Islet precursor cell (in vitro differentiated cells): ENCODE measurements at regions not wholly inside any gene's neighbourhood (a gene's known extent, or its start where the extent isn't known, plus 50 kb on each side); places are given as distances from the start of the nearest gene placed in this dataset.

ENCODE experiments used
- DNase-seq: peaks from one replicate; pipeline ENCODE4 v3.0.0-alpha.2; 2018

DNA sequence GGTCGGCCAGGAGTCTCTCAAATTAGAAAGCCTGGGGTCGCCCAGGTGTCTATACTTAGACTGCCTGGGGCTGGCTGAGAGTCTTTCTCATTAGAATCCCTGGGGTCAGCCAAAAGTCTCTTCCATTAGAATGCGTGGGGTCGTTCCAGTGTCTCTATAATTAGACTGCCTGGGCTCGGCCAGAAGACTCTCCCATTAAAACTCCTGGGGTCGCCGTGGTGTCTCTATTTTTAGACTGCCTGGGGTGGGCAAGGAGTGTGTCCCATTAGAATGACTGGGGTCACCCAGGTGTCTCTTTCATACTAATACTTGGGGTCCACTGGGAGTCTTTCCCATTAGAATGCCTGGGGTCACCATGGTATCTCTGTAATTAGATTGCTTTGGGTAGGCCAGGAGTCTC is 2227.7 kb downstream of the TP53TG3F start:
- no peak for DNase-seq

DNA sequence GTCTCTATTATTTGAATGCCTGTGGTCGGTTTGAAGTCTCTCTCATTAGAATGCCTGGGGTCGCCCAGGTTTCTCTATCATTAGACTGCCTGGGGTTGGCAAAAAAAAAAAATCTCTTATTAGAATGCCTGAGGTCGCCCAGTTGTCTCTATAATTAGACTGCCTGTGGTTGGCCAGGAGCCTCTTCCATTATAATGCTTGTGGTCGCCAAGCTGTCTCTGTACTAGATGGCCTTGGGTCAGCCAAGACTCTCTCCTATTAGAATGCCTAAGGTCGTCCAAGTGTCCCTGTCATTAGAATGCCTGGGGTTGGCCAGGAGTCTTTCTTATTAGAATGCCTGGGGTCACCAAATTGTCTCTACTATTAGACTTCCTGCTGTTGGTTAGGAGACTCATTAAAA is 2228.4 kb downstream of the TP53TG3F start:
- no peak for DNase-seq

DNA sequence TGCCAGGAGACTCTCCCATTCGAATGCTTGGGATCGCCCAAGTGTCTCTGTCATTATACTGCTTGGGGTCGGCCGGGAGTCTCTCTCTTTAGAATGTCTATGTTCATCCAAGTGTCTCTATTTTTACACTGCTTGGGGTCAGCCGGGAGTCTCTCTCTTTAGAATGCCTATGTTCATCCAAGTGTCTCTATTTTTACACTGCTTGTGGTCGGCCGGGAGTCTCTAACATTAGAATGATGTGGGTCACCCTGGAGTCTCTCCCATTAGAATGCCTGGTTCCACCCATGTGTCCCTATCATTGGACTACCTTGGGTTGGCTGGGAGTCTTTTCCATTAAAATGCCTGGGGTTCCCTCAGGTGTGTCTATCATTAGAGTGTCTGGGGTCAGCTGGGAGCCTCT is 2230.4 kb downstream of the TP53TG3F start:
- peak; percentile 12 for DNase-seq

DNA sequence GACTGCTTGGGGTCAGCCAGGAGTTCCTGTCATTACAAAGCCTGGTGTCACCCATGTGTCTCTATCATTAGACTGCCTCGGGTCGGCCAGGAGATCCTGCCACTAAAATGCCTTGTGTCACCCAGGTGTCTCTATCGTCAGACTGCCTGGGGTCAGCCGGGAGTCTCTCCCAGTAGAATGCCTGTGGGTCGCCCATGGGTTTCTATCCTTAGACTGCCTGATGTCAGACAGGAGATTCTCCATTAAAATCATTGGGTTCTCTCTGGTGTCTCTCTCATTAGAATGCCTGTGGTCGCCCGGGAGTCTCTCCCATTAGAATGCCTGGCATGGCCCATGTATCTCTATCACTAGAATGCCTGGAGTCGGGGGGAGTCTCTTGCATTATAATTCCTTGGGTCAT is 2231.0 kb downstream of the TP53TG3F start:
- DNase-seq = no peak

DNA sequence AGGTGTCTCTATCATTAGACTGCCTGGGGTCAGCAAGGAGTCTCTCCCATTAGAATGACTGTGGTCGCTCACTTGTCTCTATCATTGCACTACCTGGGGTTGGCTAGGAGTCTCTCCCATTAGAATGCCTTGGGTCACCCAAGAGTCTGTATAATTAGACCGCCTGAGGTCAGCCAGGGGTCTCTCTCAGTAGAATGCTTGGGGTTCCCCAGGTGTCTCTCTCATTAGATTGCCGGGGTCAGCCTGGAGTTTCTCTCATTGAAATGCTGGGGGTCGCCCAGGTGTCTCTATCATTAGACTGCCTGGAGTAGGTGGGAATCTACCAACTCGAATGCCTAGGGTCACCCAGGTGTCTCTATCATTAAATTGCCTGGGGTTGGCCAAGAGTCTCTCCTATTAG is 2231.6 kb downstream of the TP53TG3F start:
- DNase-seq = no peak

DNA sequence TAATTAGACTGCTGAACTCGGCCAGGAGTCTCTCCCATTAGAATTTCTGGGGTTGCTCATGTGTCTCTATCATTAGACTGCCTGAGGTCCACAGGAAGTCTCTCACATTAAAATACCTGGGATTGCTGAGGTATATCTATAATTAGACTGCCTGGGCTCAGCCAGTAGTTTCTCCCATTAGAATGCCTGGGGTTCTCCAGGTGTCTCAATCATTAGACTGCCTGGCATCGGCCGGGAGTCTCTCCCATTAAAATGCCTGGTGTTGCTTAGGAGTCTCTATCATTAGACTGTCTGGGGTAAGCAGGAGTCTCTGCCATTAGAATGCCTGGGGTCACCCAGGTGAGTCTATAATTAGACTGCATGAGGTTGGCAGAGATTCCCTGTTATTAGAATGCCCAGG is 2233.4 kb downstream of the TP53TG3F start:
- DNase-seq = no peak

DNA sequence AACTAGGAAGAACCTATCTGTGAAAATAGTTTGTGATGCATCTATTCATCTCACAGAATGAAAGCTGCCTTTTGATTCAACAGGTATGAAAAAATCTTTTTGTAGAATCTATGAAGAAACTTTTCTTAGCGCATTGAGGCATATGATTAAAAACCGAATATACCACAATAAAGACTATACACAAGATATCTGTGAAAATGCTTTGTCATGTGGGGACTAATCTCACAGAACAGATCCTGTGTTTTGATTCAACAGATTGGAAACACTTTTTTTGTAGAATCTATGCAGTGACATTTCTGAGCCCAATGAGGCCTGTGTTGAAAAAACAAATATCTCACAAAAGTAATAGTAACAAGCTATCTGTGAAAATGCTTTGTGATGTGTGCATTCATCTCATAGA is 2247.5 kb downstream of the TP53TG3F start:
- no peak for DNase-seq

DNA sequence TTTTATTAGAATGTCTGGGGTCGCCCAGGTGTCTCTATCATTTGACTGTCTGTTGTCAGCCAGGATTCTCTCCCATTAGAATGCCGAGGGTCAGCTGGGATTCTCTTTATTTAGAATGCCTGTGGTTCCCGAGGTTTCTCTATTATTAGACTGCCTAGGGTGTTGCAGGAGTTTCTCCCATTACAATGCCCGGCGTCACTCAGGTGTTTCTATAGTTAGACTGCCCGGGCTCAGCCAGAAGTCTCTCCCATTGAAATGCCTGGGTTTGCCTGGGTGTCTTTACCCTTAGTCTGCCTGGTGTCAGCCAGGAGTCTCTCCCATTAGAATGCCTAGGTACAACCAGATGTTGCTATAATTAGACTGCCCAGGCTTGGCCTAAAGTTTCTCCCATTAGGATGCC is 2252.0 kb downstream of the TP53TG3F start:
- peak; percentile 7 for DNase-seq

DNA sequence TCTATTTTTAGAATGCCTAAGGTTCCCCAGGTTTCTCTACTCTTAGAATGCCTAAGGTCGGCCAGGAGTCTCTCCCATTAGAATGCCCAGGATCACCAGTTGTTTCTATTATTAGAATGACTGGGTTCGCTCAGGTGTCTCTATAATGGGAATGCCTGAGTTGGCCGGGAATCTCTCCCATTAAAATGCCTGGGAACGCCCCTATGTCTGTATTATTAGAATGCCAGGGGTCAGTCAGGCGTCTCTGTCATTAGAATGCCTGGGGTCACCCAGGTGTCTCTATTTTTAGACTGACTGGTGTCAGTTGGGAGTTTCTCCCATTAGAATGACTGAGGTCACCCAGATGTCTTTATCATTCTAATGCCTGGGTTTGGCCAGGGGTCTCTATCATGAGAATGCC is 2252.5 kb downstream of the TP53TG3F start:
- DNase-seq = peak; percentile 3

DNA sequence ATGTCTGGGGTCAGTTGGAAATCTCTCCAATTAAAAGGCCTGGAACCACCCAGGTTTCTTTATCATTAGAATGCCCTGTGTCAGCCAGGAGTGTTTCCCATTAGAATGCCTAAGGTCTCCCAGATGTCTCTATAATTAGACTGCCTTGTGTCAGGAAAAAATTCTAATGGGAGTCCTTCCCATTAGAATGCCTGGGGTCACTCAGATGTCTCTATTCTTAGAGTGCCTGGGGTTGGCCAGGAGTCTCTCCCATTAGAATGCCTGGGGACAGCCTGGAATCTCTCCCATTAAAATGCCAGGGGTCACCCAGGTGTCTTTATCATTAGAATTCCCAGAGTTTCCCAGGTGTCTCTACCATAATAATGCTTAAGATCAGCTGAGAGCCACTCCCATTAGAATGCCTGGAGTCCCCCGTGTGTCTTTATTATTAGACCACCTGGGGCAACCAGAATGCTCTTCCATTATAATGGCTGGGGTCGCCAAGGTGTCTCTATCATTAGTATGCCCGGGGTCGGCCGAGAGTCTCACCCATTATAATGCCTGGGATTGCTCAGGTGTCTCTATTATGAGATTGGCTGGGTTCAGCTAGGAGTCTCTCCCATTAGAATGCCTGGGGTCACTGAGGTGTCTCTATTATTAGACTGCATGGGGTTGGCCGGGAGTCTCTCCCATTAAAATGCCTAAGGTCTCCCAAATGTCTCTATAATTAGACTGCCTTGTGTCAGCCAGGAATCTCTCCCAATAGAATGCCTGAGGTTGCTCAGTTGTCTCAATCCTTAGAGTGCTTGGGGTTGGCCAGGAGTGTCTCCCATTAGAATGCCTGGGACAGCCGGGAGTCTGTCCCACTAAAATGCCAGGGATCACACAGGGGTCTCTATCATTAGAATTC is 2254.6 kb downstream of the TP53TG3F start:
- DNase-seq = peak; percentile 5

DNA sequence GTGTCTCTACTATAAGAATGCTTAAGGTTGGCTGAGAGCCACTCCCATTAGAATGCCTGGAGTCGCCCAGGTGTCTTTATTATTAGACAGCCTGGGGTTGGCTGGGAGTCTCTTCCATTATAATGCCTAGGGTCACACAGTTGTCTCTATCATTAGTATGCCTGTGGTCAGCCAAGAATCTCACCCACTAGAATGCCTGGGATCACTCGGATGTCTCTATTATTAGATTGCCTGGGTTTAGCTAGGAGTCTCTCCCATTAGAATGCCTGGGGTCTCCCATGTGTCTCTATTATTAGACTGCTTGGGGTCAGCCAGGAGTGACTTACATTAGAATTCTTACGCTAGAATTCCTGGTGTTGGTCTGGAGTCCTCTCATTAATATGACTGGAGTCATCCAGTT is 2255.3 kb downstream of the TP53TG3F start:
- peak; percentile 4 for DNase-seq

DNA sequence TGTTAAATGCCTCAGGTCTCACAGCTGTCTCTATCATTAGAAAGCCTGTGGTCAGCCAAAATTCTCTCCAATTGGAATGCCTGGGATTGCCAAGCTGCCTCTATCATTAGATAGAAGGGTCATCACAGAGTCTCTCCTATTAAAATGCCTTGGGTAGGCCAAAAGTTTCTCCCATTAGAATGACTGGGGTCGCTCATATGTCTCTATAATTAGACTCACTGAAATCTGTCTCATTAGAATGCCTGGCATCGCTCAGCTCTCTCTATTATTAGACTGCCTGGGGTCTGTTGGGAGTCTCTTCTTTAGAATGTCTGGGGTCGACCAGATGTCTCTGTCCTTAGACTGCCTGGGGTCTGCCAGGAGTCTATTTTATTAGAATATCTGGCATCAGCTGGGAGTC is 2265.1 kb downstream of the TP53TG3F start:
- DNase-seq = no peak

DNA sequence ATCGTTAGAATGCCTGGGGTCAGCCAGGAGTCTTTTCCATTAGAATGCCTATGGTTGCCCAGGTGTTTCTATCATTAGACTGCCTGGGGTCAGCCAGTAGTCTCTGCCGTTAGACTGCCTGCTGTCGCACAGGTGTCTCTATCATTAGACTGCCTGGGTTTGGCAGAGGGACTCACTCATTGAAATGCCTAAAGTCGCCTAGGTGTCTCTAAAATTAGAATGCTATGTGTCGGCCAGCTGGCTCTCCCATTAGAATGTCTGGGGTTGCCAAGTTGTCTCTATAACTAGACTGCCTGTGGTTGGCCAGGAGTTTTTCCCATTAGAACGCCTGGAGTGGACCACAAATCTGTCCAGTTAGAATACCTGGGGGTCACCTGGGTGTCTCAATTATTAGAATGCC is 2266.5 kb downstream of the TP53TG3F start:
- DNase-seq = no peak

DNA sequence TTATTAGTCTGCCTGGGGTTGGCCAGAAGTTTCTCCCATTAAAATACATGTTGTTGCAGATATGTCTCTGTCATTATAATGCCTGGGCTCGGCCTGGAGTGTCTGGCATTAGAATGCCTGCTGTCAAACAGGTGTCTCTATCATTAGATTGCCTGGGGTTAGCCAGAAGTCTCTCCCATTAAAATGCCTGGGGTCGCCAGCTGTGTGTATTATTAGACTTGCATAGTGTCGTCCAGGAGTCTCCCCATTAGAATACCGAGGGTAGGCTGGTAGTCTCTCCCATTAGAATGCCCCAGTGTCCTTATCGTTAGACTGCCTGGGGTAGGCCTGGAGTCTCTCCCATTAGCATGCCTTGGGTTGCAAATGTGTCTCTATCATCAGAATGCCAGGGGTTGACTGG is 2270.8 kb downstream of the TP53TG3F start:
- DNase-seq = peak; percentile 3

DNA sequence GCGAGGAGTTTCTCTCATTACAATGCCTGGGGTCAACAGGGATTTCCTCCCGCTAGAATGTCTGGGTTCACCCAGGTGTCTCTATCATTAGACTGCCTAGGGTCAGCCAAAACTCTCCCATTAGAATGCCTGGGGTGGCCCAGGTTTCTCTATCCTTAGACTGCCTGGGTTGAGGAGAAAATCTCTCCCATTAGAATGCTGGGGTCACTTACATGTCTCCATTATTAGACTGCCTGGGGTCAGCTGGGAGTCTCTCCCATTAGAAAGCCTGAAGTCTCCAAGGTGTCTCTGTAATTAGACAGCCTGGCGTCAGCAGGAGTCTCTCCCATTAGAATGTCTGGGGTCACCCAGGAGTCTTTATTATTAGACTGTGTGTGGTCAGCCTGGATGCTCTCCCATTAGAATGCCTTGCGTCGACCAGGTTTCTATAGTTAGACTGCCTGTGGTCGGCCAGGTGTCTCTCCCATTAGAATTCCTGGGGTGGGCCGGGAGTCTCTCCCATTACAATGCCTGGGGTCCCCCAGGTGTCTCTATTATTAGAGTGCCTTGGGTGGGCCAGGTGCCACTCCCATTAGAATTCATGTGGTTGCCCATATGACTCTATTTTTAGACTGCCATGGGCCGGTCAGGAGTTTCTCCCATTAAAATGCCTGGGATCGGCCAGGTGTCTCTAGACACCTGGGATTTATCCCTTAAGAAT is 2272.1 kb downstream of the TP53TG3F start:
- peak; percentile 20 for DNase-seq

DNA sequence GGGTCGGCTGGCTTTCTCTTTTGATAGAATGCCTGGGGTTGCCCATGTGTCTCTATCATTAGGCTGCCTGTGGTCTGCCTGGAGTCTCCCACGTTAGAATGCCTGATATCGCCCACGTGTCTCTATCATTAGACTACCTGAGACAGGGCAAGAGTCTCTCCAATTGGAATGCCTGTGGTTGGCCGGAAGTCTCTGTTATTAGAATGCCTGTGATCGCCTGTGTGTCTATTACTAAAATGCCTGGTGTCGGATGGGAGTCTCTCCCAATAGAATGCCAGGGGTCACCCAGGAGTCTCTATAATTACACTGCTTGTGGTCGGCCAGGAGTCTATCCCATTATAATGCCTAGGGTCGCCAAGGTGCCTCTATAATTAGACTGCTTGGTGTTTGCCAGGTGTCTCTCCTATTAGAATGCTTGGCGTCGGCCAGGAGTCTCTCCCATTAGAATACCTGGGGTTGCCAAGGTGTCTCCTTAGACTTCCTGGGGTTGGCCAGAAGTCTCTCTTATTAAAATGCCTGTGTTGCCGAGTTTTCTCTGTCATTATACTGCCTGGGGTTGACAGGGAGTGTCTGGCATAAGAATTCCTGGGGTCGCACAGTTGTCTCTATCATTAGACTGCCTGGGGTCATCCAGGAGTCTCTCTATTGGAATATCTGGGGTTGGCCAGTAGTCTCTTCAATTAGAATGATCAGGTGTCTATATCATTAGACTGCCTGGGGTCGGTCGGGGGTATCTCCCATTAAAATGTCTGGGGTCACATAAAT is 2272.8 kb downstream of the TP53TG3F start:
- peak; percentile 13 for DNase-seq

DNA sequence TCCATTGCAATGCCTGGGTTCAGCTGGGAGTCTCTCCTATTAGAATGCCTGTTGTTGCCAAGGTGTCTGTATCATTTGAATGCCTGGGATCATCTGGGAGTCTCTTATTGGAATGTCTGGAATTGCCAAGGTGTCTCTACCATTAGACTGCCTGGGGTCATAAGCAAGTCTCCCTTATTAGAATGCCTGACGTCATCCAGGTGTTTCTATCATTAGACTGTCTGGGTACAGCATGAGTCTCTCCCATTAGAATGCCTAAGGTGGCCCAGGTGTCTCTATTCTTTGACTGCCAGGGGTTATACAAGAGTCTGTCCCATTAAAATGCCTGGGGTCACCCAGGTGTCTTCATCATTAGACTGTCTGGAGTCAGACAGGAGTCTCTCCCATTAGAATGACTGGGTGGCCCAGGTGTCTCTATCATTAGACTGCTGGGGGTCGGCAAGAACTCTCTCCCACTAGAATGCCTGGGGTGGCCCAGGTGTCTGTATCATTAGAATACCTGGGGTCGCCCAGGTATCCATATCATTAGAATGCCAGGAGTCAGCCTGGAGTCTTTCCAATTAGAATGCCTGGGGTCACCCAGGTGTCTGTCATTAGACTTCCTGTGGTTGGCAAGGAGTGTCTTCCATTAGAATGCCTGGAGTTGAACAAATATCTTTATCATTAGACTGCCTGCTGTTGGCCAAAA is 2274.0 kb downstream of the TP53TG3F start:
- no peak for DNase-seq

DNA sequence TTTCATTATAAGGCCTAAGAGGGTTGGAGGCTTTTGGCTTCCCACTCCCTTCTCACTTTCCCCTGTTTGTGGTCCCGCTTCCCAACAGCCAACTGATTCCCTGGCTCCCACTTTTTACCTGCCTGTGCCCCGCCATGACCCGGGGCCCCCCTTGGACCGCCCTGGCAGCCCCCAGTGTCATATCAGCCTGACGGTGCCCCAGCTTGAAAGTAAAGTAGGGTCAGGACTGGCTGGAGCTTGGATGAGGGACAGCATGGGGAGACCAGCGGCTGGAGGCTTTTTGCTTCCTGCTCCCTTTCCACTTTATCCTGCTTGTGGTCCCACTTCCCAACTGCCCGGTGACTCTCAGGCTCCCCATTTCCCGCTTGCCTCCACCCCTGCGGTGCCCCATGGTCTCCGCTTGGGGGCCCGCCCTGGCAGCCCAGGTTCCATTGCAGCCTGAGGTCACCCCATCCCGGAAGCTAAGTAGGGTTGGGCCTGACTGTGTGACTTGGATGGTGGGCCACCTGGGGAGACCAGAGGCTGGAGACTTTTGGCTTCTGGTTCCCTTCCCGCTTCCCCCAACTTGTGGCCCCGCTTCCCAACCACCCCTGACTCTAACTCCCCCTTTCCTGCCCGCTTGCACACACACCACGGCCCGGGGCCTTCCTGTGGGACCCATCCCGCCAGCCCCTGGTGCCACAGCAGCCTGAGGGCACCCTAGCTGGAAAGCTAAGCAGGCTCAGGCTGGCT is 2274.7 kb downstream of the TP53TG3F start:
- DNase-seq = peak; percentile 29

DNA sequence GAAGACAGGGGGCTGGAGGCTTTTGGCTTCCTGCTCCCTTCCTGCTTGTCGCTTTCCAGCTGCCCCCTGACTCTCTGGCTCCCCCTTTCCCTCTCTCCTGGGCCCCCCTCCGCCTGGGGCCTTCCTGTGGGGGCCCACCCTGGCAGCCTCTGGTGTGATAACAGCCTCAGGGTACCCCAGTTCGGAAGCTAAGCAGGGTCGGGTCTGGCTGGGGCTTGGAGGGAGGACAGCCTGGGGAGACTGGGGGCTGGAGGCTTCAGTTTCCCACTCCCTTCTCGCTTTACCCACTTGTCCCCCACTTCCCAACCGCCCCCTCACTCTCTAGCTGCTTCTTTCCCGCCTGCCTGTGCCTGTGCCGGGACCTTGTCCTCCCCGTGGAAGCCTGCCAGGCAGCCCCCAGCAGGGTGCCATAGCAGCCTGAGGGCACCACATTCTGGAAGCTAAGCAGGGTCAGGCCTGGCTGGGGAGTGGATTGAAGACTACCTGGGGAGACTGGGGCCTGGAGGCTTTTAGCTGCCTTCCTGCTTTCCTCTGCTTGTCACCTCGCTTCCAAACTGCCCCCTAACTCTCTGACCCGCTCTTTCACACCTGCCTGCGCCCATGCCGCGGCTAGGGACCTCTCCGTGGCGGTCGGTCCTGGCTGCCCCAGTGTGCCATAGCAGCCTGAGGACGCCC is 2275.5 kb downstream of the TP53TG3F start:
- DNase-seq = peak; percentile 17

DNA sequence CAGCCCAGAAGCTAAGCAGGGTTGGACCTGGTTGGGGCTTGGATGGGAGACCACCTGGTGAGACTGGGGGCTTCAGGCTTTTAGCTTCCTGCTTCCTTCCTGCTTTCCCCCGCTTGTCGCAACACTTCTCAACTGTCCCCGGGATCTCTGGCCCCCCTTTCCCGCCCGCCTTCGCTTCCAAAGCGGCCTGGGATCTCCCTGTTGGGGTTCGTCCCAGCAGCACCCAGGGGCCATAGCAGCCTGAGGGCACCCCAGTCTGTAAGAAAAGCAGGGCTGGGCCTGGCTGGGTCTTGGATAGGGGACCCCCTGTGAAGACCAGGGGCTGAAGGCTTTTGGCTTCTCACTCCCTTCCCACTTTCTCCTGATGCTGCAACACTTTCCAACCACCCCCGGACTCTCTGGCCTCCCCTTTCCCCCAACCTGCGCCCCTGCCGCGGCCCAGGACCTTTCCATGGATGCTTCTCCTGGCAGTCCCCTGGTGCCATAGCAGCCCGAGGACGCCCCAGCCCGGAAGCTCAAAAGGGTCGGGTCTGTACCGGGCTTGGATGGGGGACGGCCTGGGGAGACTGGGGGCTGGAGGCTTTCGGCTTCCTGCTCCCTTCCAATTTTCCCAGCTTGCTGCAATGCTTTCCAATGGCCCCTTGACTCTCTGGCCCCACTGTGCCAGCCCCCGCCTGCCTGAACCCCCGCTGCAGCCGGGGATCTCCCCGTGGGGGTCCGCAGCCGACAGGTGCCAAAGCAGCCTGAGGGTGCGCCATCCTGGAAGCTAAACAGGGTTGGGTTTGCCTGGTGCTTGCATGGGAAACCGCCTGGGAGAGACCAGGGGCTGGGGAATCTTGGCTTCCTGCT is 2276.2 kb downstream of the TP53TG3F start:
- DNase-seq = peak; percentile 29

DNA sequence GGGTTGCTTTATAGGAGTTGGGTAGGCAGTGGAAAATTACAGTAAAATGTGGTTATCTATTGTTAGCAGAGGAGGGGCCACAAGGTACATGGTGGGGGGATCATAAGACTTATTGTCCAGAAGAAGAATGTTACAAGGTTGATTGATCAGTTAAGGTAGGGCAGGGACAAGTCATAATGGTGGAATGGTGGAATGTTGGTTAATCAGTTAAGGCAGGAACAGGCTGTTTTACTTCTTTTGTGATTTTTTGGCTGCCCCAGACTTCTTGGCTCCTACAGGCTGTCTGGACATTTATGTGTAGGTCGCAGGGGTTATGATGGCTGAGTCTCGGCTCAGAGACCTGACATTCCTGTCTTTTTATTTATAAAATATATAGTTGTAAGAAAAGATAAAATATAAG is 2277.1 kb downstream of the TP53TG3F start:
- no peak for DNase-seq
